ENCODE measurements at regions not wholly inside any gene's neighbourhood (a gene's known extent, or its start where the extent isn't known, plus 50 kb on each side); places are given as distances from the start of the nearest gene placed in this dataset.

- no peak for TF ChIP-seq POLR2A (IDR thresholded peaks at IDR 0.05)
- TF ChIP-seq CTCF (IDR thresholded peaks at IDR 0.05), result no peak
- intact Hi-C loops (cut with DNase I), result no loop called here
- DNase-seq, result no peak
- no peaks in the 10 kb centered on the region for H3K36me3 ChIP-seq (replicated peaks in 1 of 2; ENCODE audit: insufficient read depth in 1 of 2, low read depth in 2 of 2)
- no peak overlapping the region for H3K27ac ChIP-seq
- no peaks in the 10 kb centered on the region for H3K9me3 ChIP-seq
- no peak for ATAC-seq
- H3K4me1 ChIP-seq, result no peaks in the 10 kb centered on the region
- H3K4me3 ChIP-seq, result no peak overlapping the region
- no peaks in the 10 kb centered on the region for H3K27me3 ChIP-seq
- 11 to 33% methylated on average over 1 of the region's 1 CpG for WGBS, 2 donors
Observed at GRCh38 chr15:46569781-46570180, 935.0 kb downstream of the SQOR start.

- Histone ChIP-seq H3K4me1 (no peaks in the 10 kb centered on the region), H3K27ac (no peak overlapping the region), H3K27me3 (no peaks in the 10 kb centered on the region), H3K9me3 (no peaks in the 10 kb centered on the region), H3K4me3 (no peak overlapping the region), H3K36me3 (replicated peaks in 1 of 2; ENCODE audit: insufficient read depth in 1 of 2, low read depth in 2 of 2) (no peaks in the 10 kb centered on the region)
- intact Hi-C loops (cut with DNase I), result no loop called here
- WGBS, 2 donors, result 64 to 66% methylated on average over 1 of the region's 1 CpG
- ATAC-seq, result no peak
- no peak for DNase-seq
- TF ChIP-seq CTCF (IDR thresholded peaks at IDR 0.05) (no peak), POLR2A (IDR thresholded peaks at IDR 0.05) (no peak)
Observed at GRCh38 chr15:46576646-46577395, 942.0 kb downstream of the SQOR start.

GRCh38 chr15:46577767-46578166, 942.9 kb downstream of the SQOR start:
- no peaks in the 10 kb centered on the region for H3K36me3 ChIP-seq (replicated peaks in 1 of 2; ENCODE audit: insufficient read depth in 1 of 2, low read depth in 2 of 2)
- TF ChIP-seq POLR2A (IDR thresholded peaks at IDR 0.05) (no peak), CTCF (IDR thresholded peaks at IDR 0.05) (no peak)
- no peak overlapping the region for H3K4me3 ChIP-seq
- ATAC-seq (no peak), DNase-seq (no peak)
- no peak overlapping the region for H3K27ac ChIP-seq
- H3K4me1 ChIP-seq, result no peaks in the 10 kb centered on the region
- H3K27me3 ChIP-seq, result no peaks in the 10 kb centered on the region
- no peaks in the 10 kb centered on the region for H3K9me3 ChIP-seq
- WGBS, 2 donors, result 21 to 35% methylated on average over 2 of the region's 2 CpGs
- intact Hi-C loops (cut with DNase I), result no loop called here

- WGBS, 2 donors, result 38 to 72% methylated on average over 2 of the region's 2 CpGs
Observed at GRCh38 chr15:46580487-46580886, 945.7 kb downstream of the SQOR start.

More at GRCh38 chr15:46580487-46580886, 945.7 kb downstream of the SQOR start:
- intact Hi-C loops (cut with DNase I), result no loop called here
- Histone ChIP-seq H3K9me3 (no peaks in the 10 kb centered on the region), H3K4me3 (no peak overlapping the region), H3K27ac (no peak overlapping the region), H3K4me1 (no peaks in the 10 kb centered on the region), H3K36me3 (replicated peaks in 1 of 2; ENCODE audit: insufficient read depth in 1 of 2, low read depth in 2 of 2) (no peaks in the 10 kb centered on the region), H3K27me3 (no peaks in the 10 kb centered on the region)
- DNase-seq (no peak), ATAC-seq (no peak)
- TF ChIP-seq CTCF (IDR thresholded peaks at IDR 0.05), result no peak
- no peak for TF ChIP-seq POLR2A (IDR thresholded peaks at IDR 0.05)

Measured in body of pancreas (tissue), 4 donors.